Activated CD8-positive, alpha-beta memory T cell treated with anti-CD3 and anti-CD28 coated beads, Interleukin-2, amount 10 ng/mL, durations not matched to agents 7 days and 5 days (primary cell): ENCODE measurements at regions not wholly inside any gene's neighbourhood (a gene's known extent, or its start where the extent isn't known, plus 50 kb on each side); places are given as distances from the start of the nearest gene placed in this dataset.

Experiments used
- ATAC-seq: fragments of 150-1000 bp; cut with Tn5 transposase; one replicate; pipeline ENCODE4 v1.10.0; 2021; ENCODE audit warnings: moderate library complexity
- CTCF ChIA-PET: fragments of 350-600 bp; sonication (Branson Sonifier 250); formaldehyde crosslinking; loops from one replicate; lab custom pipeline; 2021; ENCODE audit warnings: antibody characterized with exemption; lab: Charles Lee
- DNase-seq: peaks from one replicate; pipeline ENCODE4 v3.0.0-alpha.2; 2020
- H3K27ac Mint-ChIP-seq: one replicate; pipeline ENCODE4 v1.8.0; 2021; ENCODE audit warnings: mild to moderate bottlenecking, mixed read lengths
- H3K27me3 Mint-ChIP-seq: one replicate; pipeline ENCODE4 v1.8.0; 2021; ENCODE audit warnings: mixed read lengths
- H3K36me3 Mint-ChIP-seq: one replicate; pipeline ENCODE4 v1.8.0; 2021; ENCODE audit warnings: mild to moderate bottlenecking, mixed read lengths
- H3K4me1 Mint-ChIP-seq: one replicate; pipeline ENCODE4 v1.8.0; 2021; ENCODE audit warnings: mixed read lengths
- H3K4me3 Mint-ChIP-seq: one replicate; pipeline ENCODE4 v1.8.0; 2021; ENCODE audit warnings: mild to moderate bottlenecking, moderate library complexity, mixed read lengths
- H3K9me3 Mint-ChIP-seq: one replicate; pipeline ENCODE4 v1.8.0; 2022; ENCODE audit warnings: low read depth, mixed read lengths

DNA sequence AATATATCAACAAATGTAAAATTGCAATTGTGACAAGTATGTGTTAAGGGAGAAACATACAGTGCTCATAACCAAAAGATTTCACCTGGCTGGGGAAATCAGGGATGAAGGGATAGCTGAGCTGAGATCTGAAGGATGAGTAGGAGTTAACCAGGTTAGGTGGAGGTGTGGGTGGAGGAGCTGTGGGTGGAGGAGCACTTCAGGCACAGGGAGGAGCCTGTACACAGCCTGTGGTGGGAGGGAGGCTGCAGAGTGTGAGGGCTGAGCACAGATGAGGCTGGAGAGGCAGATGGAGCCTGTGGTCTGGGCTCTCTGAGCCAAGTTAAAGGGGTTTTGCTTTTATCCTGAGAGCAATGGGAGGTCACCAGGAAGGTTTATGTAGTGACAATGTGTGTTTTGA, 111.9 kb downstream of the XCL2 start:
- H3K27ac Mint-ChIP-seq, result no peak overlapping the region

DNA sequence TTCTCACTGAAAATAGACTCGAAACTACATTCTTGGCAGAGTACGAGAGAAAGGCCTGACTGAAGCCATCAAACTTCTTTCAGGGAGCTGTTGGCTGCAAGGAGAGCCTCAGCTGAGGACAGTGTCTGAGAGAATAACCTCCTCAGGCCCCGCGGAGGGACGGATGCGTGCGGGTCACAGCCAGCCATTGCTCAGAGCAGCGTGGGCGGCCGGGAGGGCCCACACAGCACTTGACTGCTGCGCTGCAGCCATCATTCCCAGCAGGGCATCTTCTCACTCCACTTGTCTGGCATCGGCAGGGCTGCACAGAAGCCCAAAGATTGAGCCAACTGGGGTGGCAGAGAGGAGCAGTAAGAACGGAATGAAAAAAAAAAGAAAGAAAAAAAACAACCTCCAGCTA, 113.5 kb downstream of the XCL2 start:
- H3K4me3 Mint-ChIP-seq, result no peak overlapping the region
- no peak for ATAC-seq
- H3K27ac Mint-ChIP-seq, result no peak overlapping the region
- peaks cover 3% of the 10 kb centered on the region for H3K27me3 Mint-ChIP-seq
- no peaks in the 10 kb centered on the region for H3K36me3 Mint-ChIP-seq
- no peaks in the 10 kb centered on the region for H3K9me3 Mint-ChIP-seq
- DNase-seq, result peak; percentile 36
- CTCF ChIA-PET, result interaction anchor here (0.9 kb wide), 1 partner anchor 9 kb away, joined by 3 read pairs; no protein-coding TSS in a partner anchor
- H3K4me1 Mint-ChIP-seq, result peaks cover 7% of the 10 kb centered on the region

More for the DNA sequence above, 111.9 kb downstream of the XCL2 start:
- CTCF ChIA-PET, result interaction anchor here (0.7 to 1.0 kb wide), 4 partner anchors 9 to 349 kb away, joined by 3 to 6 read pairs (median 4); no protein-coding TSS in a partner anchor
- Mint-ChIP-seq H3K9me3 (no peaks in the 10 kb centered on the region), H3K4me1 (peaks cover 7% of the 10 kb centered on the region), H3K4me3 (no peak overlapping the region), H3K27me3 (peaks cover 3% of the 10 kb centered on the region), H3K36me3 (no peaks in the 10 kb centered on the region)
- ATAC-seq (no peak), DNase-seq (peak; percentile 36)

DNA sequence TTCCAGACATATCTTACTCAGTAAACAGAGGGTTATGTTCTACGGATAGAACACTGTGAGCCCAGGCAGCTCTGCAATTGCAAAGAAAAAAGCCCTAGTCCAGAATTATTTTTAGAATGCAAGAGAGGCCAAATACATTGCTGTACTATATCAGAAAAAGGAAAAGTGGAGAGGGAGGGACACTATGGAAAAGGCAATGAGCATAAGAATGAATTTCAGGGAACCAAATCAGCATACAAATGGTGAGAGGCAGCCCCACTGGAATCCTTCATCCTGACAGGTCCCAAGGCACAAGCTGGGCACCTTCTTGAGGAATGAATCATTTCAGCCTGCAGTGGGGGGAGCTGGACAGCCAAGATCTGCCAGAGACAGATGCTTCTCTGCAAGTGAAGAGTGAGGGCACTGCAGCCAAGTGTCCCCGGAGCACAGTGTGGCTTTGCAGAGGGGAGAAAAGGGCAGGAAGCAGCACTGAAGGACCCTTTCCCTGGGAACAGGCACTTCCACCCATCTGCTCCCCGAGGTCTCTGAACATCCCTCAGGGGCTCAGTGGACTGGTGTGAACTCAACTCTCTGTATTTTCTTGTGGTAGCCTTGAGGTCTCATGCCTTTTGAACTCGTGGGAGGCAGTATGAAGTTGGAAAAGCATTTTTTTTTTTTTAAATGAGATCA, 115.6 kb downstream of the XCL2 start:
- DNase-seq (peak; percentile 38), ATAC-seq (no peak)
- H3K36me3 Mint-ChIP-seq, result peaks cover 3% of the 10 kb centered on the region
- H3K9me3 Mint-ChIP-seq, result peaks cover 3% of the 10 kb centered on the region
- H3K27me3 Mint-ChIP-seq, result no peaks in the 10 kb centered on the region
- H3K27ac Mint-ChIP-seq, result no peak overlapping the region
- CTCF ChIA-PET, result interaction anchor here (1.2 to 1.7 kb wide), 3 partner anchors 11 to 86 kb away, joined by 3 to 8 read pairs (median 6); no protein-coding TSS in a partner anchor
- no peak overlapping the region for H3K4me3 Mint-ChIP-seq
- peaks cover 9% of the 10 kb centered on the region for H3K4me1 Mint-ChIP-seq

DNA sequence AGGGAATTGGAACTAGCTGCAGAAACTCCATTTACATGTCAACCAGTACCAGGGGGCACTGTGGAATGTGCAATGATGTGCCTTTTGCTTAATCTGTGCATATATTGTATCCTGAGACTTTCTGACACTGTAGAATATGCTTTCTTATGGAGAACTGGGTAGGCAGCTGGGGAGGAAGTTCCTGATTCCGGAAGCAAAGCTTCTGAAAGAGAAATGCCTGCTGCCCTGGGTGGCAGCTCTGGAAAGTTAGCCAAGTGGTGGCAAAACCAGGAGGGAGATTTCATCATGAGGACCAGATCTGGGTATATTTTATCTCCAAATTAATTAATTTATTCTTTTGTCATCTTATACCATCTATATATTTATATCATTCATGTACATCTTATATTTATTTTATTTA, 116.7 kb downstream of the XCL2 start:
- Mint-ChIP-seq H3K36me3 (peaks cover 6% of the 10 kb centered on the region), H3K27ac (no peak overlapping the region), H3K4me3 (no peak overlapping the region), H3K27me3 (no peaks in the 10 kb centered on the region), H3K4me1 (peaks cover 10% of the 10 kb centered on the region), H3K9me3 (peaks cover 4% of the 10 kb centered on the region)
- DNase-seq (peak; percentile 9), ATAC-seq (no peak)
- CTCF ChIA-PET, result interaction anchor here (1.2 to 1.5 kb wide), 3 partner anchors 12 to 85 kb away, joined by 3 to 6 read pairs (median 5); no protein-coding TSS in a partner anchor

DNA sequence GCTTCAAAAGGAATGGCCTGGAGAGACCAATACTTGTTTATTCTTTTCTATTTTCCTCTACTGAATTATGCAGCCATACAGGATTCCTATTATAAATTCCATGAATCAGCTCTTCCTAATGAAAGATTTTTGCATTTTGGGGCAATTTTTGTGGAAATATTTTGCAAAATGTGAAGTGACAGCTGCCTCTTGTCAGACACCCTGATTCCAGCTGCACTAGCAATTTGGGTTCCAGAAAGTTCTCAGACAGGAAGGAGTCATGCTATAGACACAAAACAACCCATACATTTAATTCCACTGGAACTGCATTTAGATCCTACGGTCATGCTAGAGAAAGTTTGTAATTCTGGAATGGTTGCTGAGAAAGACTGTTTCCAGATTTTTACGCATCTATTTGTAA, 119.5 kb downstream of the XCL2 start:
- no peaks in the 10 kb centered on the region for H3K27me3 Mint-ChIP-seq
- no peak overlapping the region for H3K4me3 Mint-ChIP-seq
- peaks cover 29% of the 10 kb centered on the region for H3K4me1 Mint-ChIP-seq
- H3K9me3 Mint-ChIP-seq, result peaks cover 7% of the 10 kb centered on the region
- CTCF ChIA-PET, result interaction anchor here (1.5 to 2.2 kb wide), 2 partner anchors 15 to 199 kb away, joined by 6 to 12 read pairs; no protein-coding TSS in a partner anchor
- no peak for DNase-seq
- no peak for ATAC-seq
- no peak overlapping the region for H3K27ac Mint-ChIP-seq
- peaks cover 9% of the 10 kb centered on the region for H3K36me3 Mint-ChIP-seq

DNA sequence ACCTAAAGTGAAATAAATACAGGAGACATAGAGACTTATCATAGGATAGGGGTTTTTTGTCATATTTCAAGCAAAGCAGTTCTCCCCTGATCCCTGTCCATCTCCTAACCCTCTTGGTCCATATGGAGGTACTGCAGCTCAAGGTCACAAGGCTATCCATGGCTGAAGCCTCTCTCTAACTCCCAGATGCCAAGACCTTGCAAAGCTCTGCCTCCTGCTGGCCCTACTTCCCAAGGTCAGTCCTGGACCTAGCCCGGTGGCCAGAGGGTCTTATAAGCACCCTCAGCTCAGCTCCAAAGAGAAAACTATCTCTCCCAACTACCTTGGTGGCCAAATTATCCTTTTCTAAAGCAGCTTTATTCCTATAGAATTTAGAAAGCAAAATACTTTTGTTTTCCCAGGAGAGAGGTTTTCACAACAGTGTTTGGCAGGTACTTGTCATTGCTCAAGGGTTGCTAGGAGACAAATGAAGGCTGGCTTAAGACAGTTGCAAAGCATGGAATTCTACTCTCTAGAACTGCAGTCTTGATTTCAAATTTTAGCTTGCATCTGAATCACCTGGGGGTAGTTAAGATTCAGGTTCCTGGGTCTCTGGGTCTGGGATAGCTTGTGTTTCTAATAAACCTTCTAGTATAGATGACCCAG, 121.5 kb downstream of the XCL2 start:
- ATAC-seq, result no peak
- CTCF ChIA-PET, result interaction anchor here (0.8 to 4.0 kb wide), 8 partner anchors 9 to 88 kb away, joined by 3 to 31 read pairs (median 5); no protein-coding TSS in a partner anchor
- peak overlapping the region; percentile 69 for H3K27ac Mint-ChIP-seq

DNA sequence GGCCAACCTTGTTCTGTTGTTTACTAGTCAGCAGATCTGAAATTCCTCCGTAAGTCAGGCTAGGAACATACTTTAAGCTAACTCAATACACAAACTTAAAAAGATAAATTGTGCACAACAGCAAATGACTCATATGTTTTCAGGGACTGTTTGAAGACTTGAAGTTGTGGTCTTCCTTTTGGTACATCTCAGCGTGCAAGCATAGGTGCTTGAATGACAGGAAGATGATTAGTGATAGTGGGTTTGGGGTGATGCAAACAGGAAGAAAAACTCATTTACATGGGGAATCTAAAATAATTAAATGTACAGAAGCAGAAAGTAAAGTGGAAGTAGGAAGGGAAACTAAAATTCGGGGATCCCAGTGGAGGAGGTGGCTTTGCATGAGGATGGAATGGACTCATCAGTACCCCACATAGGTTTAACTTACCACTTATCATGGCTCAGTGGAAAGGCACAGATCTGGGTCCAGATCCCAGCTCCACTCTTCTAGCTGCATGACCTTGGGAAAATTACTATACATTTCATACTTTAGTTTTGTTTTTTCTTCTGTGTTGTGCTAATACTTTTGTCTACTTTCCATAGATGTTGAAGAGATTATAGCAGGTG, 122.3 kb downstream of the XCL2 start:
- peaks cover 7% of the 10 kb centered on the region for H3K9me3 Mint-ChIP-seq
- H3K4me1 Mint-ChIP-seq, result peaks cover 34% of the 10 kb centered on the region
- CTCF ChIA-PET, result interaction anchor here (0.8 to 4.0 kb wide), 9 partner anchors 10 to 87 kb away, joined by 3 to 31 read pairs (median 5); no protein-coding TSS in a partner anchor
- H3K27me3 Mint-ChIP-seq, result no peaks in the 10 kb centered on the region
- ATAC-seq (peak; percentile 98), DNase-seq (peak; percentile 61)
- H3K4me3 Mint-ChIP-seq, result peak overlapping the region; percentile 55
- peaks cover 9% of the 10 kb centered on the region for H3K36me3 Mint-ChIP-seq
- peak overlapping the region; percentile 96 for H3K27ac Mint-ChIP-seq

More for the DNA sequence above, 121.5 kb downstream of the XCL2 start:
- no peak overlapping the region for H3K4me3 Mint-ChIP-seq
- no peaks in the 10 kb centered on the region for H3K27me3 Mint-ChIP-seq
- H3K4me1 Mint-ChIP-seq, result peaks cover 29% of the 10 kb centered on the region
- peak; percentile 35 for DNase-seq
- peaks cover 7% of the 10 kb centered on the region for H3K9me3 Mint-ChIP-seq
- peaks cover 9% of the 10 kb centered on the region for H3K36me3 Mint-ChIP-seq

DNA sequence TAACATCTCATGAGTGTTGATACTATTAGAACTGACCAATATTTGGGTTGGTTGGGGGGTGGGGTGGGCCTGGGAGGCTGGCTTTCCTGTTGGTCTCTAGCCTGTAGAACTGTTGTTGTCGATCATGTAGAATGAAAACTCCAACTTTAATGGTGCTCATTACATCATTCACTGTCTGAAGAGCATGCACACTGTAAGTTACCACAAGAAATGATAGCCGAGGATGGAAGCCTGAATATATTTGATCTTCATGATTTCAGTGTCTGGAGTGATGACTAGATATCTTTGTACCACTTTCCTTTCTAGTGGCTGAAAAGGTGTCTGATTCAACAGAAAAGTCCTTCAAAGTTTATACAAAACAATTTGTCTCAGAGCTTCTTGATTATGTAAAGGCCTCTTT, 123.6 kb downstream of the XCL2 start:
- no peak overlapping the region for H3K4me3 Mint-ChIP-seq
- no peaks in the 10 kb centered on the region for H3K27me3 Mint-ChIP-seq
- CTCF ChIA-PET, result interaction anchor here (4.0 kb wide), 1 partner anchor 77 kb away, joined by 31 read pairs; no protein-coding TSS in a partner anchor
- H3K4me1 Mint-ChIP-seq, result peaks cover 42% of the 10 kb centered on the region
- ATAC-seq (no peak), DNase-seq (peak; percentile 5)
- no peak overlapping the region for H3K27ac Mint-ChIP-seq
- H3K36me3 Mint-ChIP-seq, result peaks cover 9% of the 10 kb centered on the region
- H3K9me3 Mint-ChIP-seq, result peaks cover 7% of the 10 kb centered on the region

DNA sequence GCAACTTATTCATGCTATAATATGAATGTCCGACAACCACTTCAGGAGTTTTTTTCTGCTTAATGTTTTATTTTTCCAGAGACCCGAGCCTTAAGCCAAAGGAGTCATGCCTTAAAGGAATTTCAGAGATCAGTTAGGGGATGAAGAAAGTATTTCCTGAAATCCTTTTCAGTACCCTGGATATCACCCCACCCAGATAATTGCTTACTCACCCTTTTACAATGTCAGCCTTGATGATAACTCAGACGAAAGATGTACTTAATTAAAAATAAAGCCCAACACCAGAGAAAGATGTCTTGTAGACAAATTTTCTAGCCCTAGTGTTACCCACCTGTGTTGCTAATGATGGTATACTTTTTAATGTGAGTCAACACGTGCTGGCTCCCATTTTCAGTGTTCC, 124.1 kb downstream of the XCL2 start:
- peaks cover 42% of the 10 kb centered on the region for H3K4me1 Mint-ChIP-seq
- no peak overlapping the region for H3K27ac Mint-ChIP-seq
- no peaks in the 10 kb centered on the region for H3K27me3 Mint-ChIP-seq
- no peak overlapping the region for H3K4me3 Mint-ChIP-seq
- CTCF ChIA-PET, result interaction anchor here (4.0 kb wide), 1 partner anchor 77 kb away, joined by 31 read pairs; no protein-coding TSS in a partner anchor
- no peak for ATAC-seq
- peaks cover 9% of the 10 kb centered on the region for H3K36me3 Mint-ChIP-seq
- H3K9me3 Mint-ChIP-seq, result peaks cover 7% of the 10 kb centered on the region
- DNase-seq, result no peak

DNA sequence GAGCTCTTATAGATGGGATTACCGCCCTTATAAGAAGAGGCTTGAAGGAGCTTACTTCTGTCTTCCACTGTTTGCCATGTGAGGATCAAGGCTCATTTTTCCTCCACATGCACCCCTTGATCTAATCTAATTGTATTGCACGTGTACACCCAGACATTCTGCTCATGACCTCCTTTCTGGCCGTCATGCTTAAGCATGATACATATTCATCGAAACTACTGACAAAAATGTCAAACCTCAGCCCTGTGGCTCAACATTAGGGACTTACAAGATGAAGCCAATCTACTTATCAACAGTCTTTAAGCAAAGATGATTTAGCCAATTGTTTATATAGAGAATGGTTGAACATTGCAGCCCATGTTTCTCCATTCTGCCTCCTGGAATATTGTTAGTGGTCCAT, 127.6 kb downstream of the XCL2 start:
- CTCF ChIA-PET, result interaction anchor here (1.8 kb wide), 1 partner anchor 73 kb away, joined by 6 read pairs; no protein-coding TSS in a partner anchor
- Mint-ChIP-seq H3K27ac (no peak overlapping the region), H3K36me3 (peaks cover under 1% of the 10 kb centered on the region), H3K4me1 (peaks cover 33% of the 10 kb centered on the region), H3K4me3 (no peak overlapping the region), H3K9me3 (no peaks in the 10 kb centered on the region), H3K27me3 (no peaks in the 10 kb centered on the region)
- no peak for ATAC-seq
- no peak for DNase-seq

DNA sequence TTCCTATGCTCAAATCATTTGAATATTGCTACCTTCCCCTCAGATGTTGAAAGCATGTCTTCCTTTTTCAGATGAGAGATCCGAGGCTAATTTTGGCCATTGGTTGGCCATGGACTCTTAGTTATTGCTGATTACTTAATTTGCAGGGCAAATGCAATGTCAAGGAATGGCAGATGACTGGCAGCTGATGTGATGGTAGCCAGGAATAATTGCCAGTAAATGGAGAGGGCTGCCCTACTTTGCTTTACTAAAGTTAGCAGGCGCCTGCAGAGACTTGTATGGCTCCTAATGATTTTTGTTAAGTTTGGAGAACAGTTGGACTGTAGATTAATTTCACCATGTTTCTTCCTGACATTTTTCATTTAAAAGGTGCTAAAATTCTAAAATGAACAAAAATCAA, 128.9 kb downstream of the XCL2 start:
- Mint-ChIP-seq H3K4me1 (peaks cover 32% of the 10 kb centered on the region), H3K36me3 (peaks cover 7% of the 10 kb centered on the region), H3K27me3 (no peaks in the 10 kb centered on the region), H3K4me3 (no peak overlapping the region), H3K9me3 (peaks cover 2% of the 10 kb centered on the region), H3K27ac (no peak overlapping the region)
- CTCF ChIA-PET, result interaction anchor here (1.8 kb wide), 1 partner anchor 72 kb away, joined by 6 read pairs; no protein-coding TSS in a partner anchor
- ATAC-seq (no peak), DNase-seq (no peak)

DNA sequence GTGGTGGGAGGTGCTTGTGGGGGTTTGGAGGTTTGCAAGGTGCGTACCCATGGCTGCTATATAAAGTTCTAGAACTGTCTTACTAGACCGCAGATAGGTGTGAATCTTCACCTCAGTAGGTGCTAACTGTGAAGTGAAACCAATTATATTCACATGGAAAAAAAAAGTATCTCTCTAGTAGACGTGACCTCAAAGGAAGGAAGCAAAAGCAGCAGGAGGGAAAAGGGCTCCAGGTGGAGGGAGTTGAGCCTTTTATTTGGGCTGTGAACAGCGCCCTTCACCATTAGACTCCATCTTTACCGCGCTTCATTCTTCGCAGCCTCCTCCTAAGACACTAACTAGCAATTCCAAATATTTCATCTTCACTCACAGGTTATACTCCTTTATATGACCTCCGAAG, 129.8 kb downstream of the TBX19 start:
- peaks cover 16% of the 10 kb centered on the region for H3K36me3 Mint-ChIP-seq
- H3K9me3 Mint-ChIP-seq, result peaks cover 4% of the 10 kb centered on the region
- ATAC-seq (peak; percentile 16), DNase-seq (no peak)
- CTCF ChIA-PET, result interaction anchor here (3.2 kb wide), 1 partner anchor 68 kb away, joined by 25 read pairs; no protein-coding TSS in a partner anchor
- H3K4me1 Mint-ChIP-seq, result peaks cover 45% of the 10 kb centered on the region
- no peaks in the 10 kb centered on the region for H3K27me3 Mint-ChIP-seq
- H3K27ac Mint-ChIP-seq, result peak overlapping the region; percentile 83
- no peak overlapping the region for H3K4me3 Mint-ChIP-seq

DNA sequence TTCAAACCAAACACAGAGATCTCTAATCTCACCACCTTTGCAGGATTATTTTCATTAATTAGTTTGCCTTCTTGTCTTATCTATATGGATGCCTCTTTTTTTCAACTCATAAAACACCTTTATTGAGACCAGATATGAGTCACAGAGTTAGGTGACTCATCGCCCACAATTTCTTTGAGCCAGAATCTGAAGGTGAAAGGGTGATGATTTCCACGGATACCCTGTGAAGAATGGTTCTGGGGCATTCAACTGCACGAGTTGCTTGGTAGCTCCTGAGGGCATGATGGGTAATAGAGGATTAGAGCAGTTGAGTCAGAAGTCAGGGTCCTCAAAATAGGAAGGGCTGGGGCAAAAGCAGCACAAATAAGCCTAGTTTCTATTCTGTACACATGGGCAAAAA, 128.2 kb downstream of the TBX19 start:
- H3K4me3 Mint-ChIP-seq, result peak overlapping the region; percentile 10
- peak; percentile 82 for DNase-seq
- ATAC-seq, result peak; percentile 91

More for the DNA sequence above, 128.2 kb downstream of the TBX19 start:
- peaks cover 4% of the 10 kb centered on the region for H3K9me3 Mint-ChIP-seq
- CTCF ChIA-PET, result interaction anchor here (0.6 to 3.2 kb wide), 8 partner anchors 16 to 174 kb away, joined by 3 to 25 read pairs (median 4); no protein-coding TSS in a partner anchor
- no peaks in the 10 kb centered on the region for H3K27me3 Mint-ChIP-seq
- H3K4me1 Mint-ChIP-seq, result peaks cover 45% of the 10 kb centered on the region
- H3K27ac Mint-ChIP-seq, result peak overlapping the region; percentile 83
- H3K36me3 Mint-ChIP-seq, result peaks cover 16% of the 10 kb centered on the region
